NCI-H2029 treated with DMSO at 0.1 percent for 48 hours (cell line): ENCODE measurements at regions not wholly inside any gene's neighbourhood (a gene's known extent, or its start where the extent isn't known, plus 50 kb on each side); places are given as distances from the start of the nearest gene placed in this dataset.
A peak's percentile ranks its signal among the peaks of the same experiment; 100 is the strongest.

Experiments used
- DNase-seq: peaks from one replicate; lab custom pipeline; 2025; lab: John Stamatoyannopoulos, UW

- no peak for DNase-seq
These were observed 226.0 kb downstream of the SNX18 start for GRCh38 chr5:54743581-54743980.

GRCh38 chr5:54742417-54742891 is 224.9 kb downstream of the SNX18 start:
- no peak for DNase-seq

- no peak for DNase-seq
These were observed 224.2 kb downstream of the SNX18 start for GRCh38 chr5:54741711-54742110.

- DNase-seq: no peak
These were observed 222.6 kb downstream of the SNX18 start for GRCh38 chr5:54740141-54740540.

- DNase-seq: no peak
These were observed 221.8 kb downstream of the SNX18 start for GRCh38 chr5:54739371-54739770.

- no peak for DNase-seq
These were observed 221.4 kb downstream of the SNX18 start for GRCh38 chr5:54738973-54739367.

- peak; percentile 68 for DNase-seq
These were observed 220.8 kb downstream of the SNX18 start for GRCh38 chr5:54738118-54738972.

GRCh38 chr5:54736003-54736797 is 218.6 kb downstream of the SNX18 start:
- DNase-seq: no peak

GRCh38 chr5:54733101-54733500 is 215.5 kb downstream of the SNX18 start:
- no peak for DNase-seq

- DNase-seq: no peak
These were observed 214.5 kb downstream of the SNX18 start for GRCh38 chr5:54732108-54732507.

- no peak for DNase-seq
These were observed 211.0 kb downstream of the SNX18 start for GRCh38 chr5:54728588-54728915.

- DNase-seq: no peak
These were observed 210.5 kb downstream of the SNX18 start for GRCh38 chr5:54727874-54728587.

- no peak for DNase-seq
These were observed 208.1 kb downstream of the SNX18 start for GRCh38 chr5:54725391-54726280.

GRCh38 chr5:54722846-54723433 is 205.4 kb downstream of the SNX18 start:
- DNase-seq: no peak

- DNase-seq: no peak
These were observed 204.5 kb downstream of the SNX18 start for GRCh38 chr5:54721951-54722654.

- no peak for DNase-seq
These were observed 203.6 kb downstream of the SNX18 start for GRCh38 chr5:54721116-54721515.

- no peak for DNase-seq
These were observed 202.8 kb downstream of the SNX18 start for GRCh38 chr5:54720341-54720740.

GRCh38 chr5:54719384-54720283 is 202.1 kb downstream of the SNX18 start:
- DNase-seq: no peak

GRCh38 chr5:54718656-54719055 is 201.1 kb downstream of the SNX18 start:
- DNase-seq: no peak
